ENCODE measurements at regions not wholly inside any gene's neighbourhood (a gene's known extent, or its start where the extent isn't known, plus 50 kb on each side); places are given as distances from the start of the nearest gene placed in this dataset.

- Histone ChIP-seq H3K27me3 (ENCODE audit: control insufficient read depth in 1 of 2, insufficient read depth in 2 of 2, low read length in 2 of 2) (no peaks in the 10 kb centered on the region; a peak in 1 of 5 replicates), H4K20me1 (ENCODE audit: insufficient read depth, low read length) (no peaks in the 10 kb centered on the region), H3K4me1 (ENCODE audit: insufficient read depth, low read length) (peaks cover 14% of the 10 kb centered on the region), H3K4me2 (ENCODE audit: low read depth, low read length) (peak overlapping the region; percentile 48; the same call in 1 of the 2 replicates), H3K4me3 (replicated peaks in 1 of 3; ENCODE audit: insufficient read depth in 1 of 3, low read depth in 2 of 3, low read length in 3 of 3) (0 out of 6 replicates have a peak overlapping the region, but pooled peaks of 1 of the 3 experiments have one; percentile 3), H3K27ac (ENCODE audit: extremely low read length, insufficient read depth, low read length) (no peak overlapping the region), H3K9ac (ENCODE audit: insufficient read depth, low read depth, low read length) (no peak overlapping the region), H2AFZ (ENCODE audit: low read length) (peak overlapping the region; percentile 66), H3K9me3 (ENCODE audit: low read length) (no peaks in the 10 kb centered on the region), H3K36me3 (replicated peaks in 1 of 2; ENCODE audit: control insufficient read depth in 1 of 2, insufficient read depth in 2 of 2, low read length in 2 of 2) (no peaks in the 10 kb centered on the region), H3K79me2 (ENCODE audit: insufficient read depth, low read length) (no peaks in the 10 kb centered on the region)
- POLR2A ChIA-PET: interaction anchor here (1.0 to 1.5 kb wide), 3 partner anchors 11 to 48 kb away, joined by 3 to 4 read pairs (median 3); no protein-coding TSS in a partner anchor
- DNase-seq (ENCODE audit: low spot score): no peak
- no peak for FAIRE-seq
- in situ Hi-C loops (cut with HindIII; ENCODE audit: extremely low pct_ligation_motif_present, low pct_unique_long_range_greater_than_20kb): no loop called here
- CTCF ChIA-PET (ENCODE audit: low intra/inter-chr PET ratio, low total read pairs): no interaction called here
- peak; percentile 49 for ATAC-seq
- BruUV-seq (replicated peaks): no TSS peak
- WGBS (ENCODE audit: low lambda C conversion rate): 1% methylated on average over 4 of the region's 4 CpGs
- intact Hi-C loops (cut with micrococcal nuclease; ENCODE audit: unreplicated experiment): loop anchor here (5.0 kb wide), 1 partner anchor 37 kb away; no protein-coding TSS in a partner anchor
- TF ChIP-seq TCF7L2 (IDR thresholded peaks at IDR 0.05; ENCODE audit: low read depth, low read length): 0 out of 2 replicates have a peak, but pooled peaks have one; percentile 35
- 0 out of 2 replicates have a peak, but pooled peaks have one; percentile 37 for TF ChIP-seq ZSCAN20 (CRISPR knock-in tag; IDR thresholded peaks at IDR 0.05; ENCODE audit: borderline replicate concordance)
- TF ChIP-seq TCF7 (IDR thresholded peaks at IDR 0.05; ENCODE audit: low read depth): 0 out of 2 replicates have a peak, but pooled peaks have one; percentile 1
- TF ChIP-seq ZNF543 (CRISPR knock-in tag; IDR thresholded peaks at IDR 0.05): 0 out of 2 replicates have a peak, but pooled peaks have one; percentile 9
- TF ChIP-seq CSRNP1 (CRISPR knock-in tag; IDR thresholded peaks at IDR 0.05): no peak
- no peak for TF ChIP-seq MXD4 (CRISPR knock-in tag; IDR thresholded peaks at IDR 0.05)
- 0 out of 2 replicates have a peak, but pooled peaks have one; percentile 16 for TF ChIP-seq ZNF232 (CRISPR knock-in tag; IDR thresholded peaks at IDR 0.05; ENCODE audit: borderline replicate concordance)
- no peak for TF ChIP-seq GPBP1L1 (CRISPR knock-in tag; IDR thresholded peaks at IDR 0.05)
- TF ChIP-seq NR2F6 (IDR thresholded peaks at IDR 0.05): no peak
- TF ChIP-seq NR2F6 (CRISPR knock-in tag; IDR thresholded peaks at IDR 0.05): no peak
- no peak for TF ChIP-seq MTF1 (CRISPR knock-in tag; IDR thresholded peaks at IDR 0.05)
- TF ChIP-seq ZNF207 (IDR thresholded peaks at IDR 0.05; ENCODE audit: borderline replicate concordance): no peak
- TF ChIP-seq CSRNP2 (CRISPR knock-in tag; conservative IDR thresholded peaks at IDR 0.05; ENCODE audit: low read depth): no peak
- TF ChIP-seq PHB2 (IDR thresholded peaks at IDR 0.05; ENCODE audit: partially characterized antibody): no peak
- 0 out of 2 replicates have a peak, but pooled peaks have one; percentile 31 for TF ChIP-seq ZFAT (CRISPR knock-in tag; conservative IDR thresholded peaks at IDR 0.05)
- TF ChIP-seq RCOR2 (CRISPR knock-in tag; IDR thresholded peaks at IDR 0.05): 0 out of 2 replicates have a peak, but pooled peaks have one; percentile 6
- TF ChIP-seq ARID2 (CRISPR knock-in tag; IDR thresholded peaks at IDR 0.05; ENCODE audit: borderline replicate concordance): 0 out of 2 replicates have a peak, but pooled peaks have one; percentile 3
- no peak for TF ChIP-seq HBP1 (CRISPR knock-in tag; IDR thresholded peaks at IDR 0.05; ENCODE audit: low read depth)
These were observed 82.1 kb downstream of the SPTSSA start for GRCh38 chr14:34379816-34380470.

Data from HepG2 (cell line).